Activated CD8-positive, alpha-beta T cell treated with anti-CD3 and anti-CD28 coated beads for 36 hours (primary cell): ENCODE measurements at regions not wholly inside any gene's neighbourhood (a gene's known extent, or its start where the extent isn't known, plus 50 kb on each side); places are given as distances from the start of the nearest gene placed in this dataset.

Source experiments
- ATAC-seq: fragments of 200-7000 bp; cut with Tn5 transposase; one replicate; pipeline ENCODE4 v1.10.0; 2021; ENCODE audit warnings: mild to moderate bottlenecking, moderate library complexity
- CTCF ChIA-PET: fragments of 350-600 bp; sonication (Branson Sonifier 250); formaldehyde crosslinking; loops from one replicate; lab custom pipeline; 2021; ENCODE audit warnings: antibody characterized with exemption; lab: Charles Lee
- POLR2A ChIA-PET: fragments of 350-600 bp; sonication (Branson Sonifier 250); formaldehyde crosslinking; loops from one replicate; lab custom pipeline; 2021; ENCODE audit warnings: antibody characterized with exemption; lab: Charles Lee
- DNase-seq: peaks from one replicate; pipeline ENCODE4 v3.0.0-alpha.2; 2020
- H3K27ac Mint-ChIP-seq: one replicate; pipeline ENCODE4 v1.8.0; 2021; ENCODE audit warnings: mild to moderate bottlenecking, mixed read lengths
- H3K27me3 Mint-ChIP-seq: one replicate; pipeline ENCODE4 v1.8.0; 2021; ENCODE audit warnings: mixed read lengths
- H3K36me3 Mint-ChIP-seq: one replicate; pipeline ENCODE4 v1.8.0; 2021; ENCODE audit warnings: low read depth, mixed read lengths
- H3K4me1 Mint-ChIP-seq: one replicate; pipeline ENCODE4 v1.8.0; 2021; ENCODE audit warnings: low read depth, mixed read lengths
- H3K4me3 Mint-ChIP-seq: one replicate; pipeline ENCODE4 v1.8.0; 2021; ENCODE audit warnings: mild to moderate bottlenecking, moderate library complexity, mixed read lengths
- H3K9me3 Mint-ChIP-seq: one replicate; pipeline ENCODE4 v1.8.0; 2021; ENCODE audit warnings: mixed read lengths
- CTCF ChIP-seq: fragments of 200-600 bp; IDR thresholded peaks from one replicate; pipeline ENCODE4 v1.8.0; 2022; ENCODE audit warnings: antibody characterized with exemption, mild to moderate bottlenecking
- intact Hi-C: fragments of 100-400 bp; cut with micrococcal nuclease; formaldehyde crosslinking; loops from one replicate; pipeline ENCODE4 v1.10.0; 2022

GRCh38 chr4:157803845-157804521, 368.8 kb downstream of the GASK1B start:
- ATAC-seq (no peak), DNase-seq (no peak)
- intact Hi-C loops: no loop called here
- no peak for TF ChIP-seq CTCF
- Mint-ChIP-seq H3K4me3 (no peak overlapping the region), H3K4me1 (no peaks in the 10 kb centered on the region), H3K36me3 (no peaks in the 10 kb centered on the region), H3K27ac (no peak overlapping the region), H3K9me3 (peaks cover 1% of the 10 kb centered on the region), H3K27me3 (no peaks in the 10 kb centered on the region)
- ChIA-PET CTCF (no interaction called here), POLR2A (no interaction called here)

GRCh38 chr4:157803421-157803820, 369.4 kb downstream of the GASK1B start:
- DNase-seq (no peak), ATAC-seq (no peak)
- no peaks in the 10 kb centered on the region for H3K36me3 Mint-ChIP-seq
- H3K9me3 Mint-ChIP-seq: peaks cover 1% of the 10 kb centered on the region
- H3K27ac Mint-ChIP-seq: no peak overlapping the region
- no peak overlapping the region for H3K4me3 Mint-ChIP-seq
- no peaks in the 10 kb centered on the region for H3K27me3 Mint-ChIP-seq
- no peaks in the 10 kb centered on the region for H3K4me1 Mint-ChIP-seq
- no peak for TF ChIP-seq CTCF
- intact Hi-C loops: no loop called here
- CTCF ChIA-PET: no interaction called here
- POLR2A ChIA-PET: no interaction called here

- Mint-ChIP-seq H3K4me3 (no peak overlapping the region), H3K4me1 (no peaks in the 10 kb centered on the region), H3K27ac (no peak overlapping the region), H3K36me3 (no peaks in the 10 kb centered on the region), H3K9me3 (peaks cover 2% of the 10 kb centered on the region), H3K27me3 (no peaks in the 10 kb centered on the region)
- DNase-seq (no peak), ATAC-seq (no peak)
- ChIA-PET POLR2A (no interaction called here), CTCF (no interaction called here)
- intact Hi-C loops: no loop called here
- no peak for TF ChIP-seq CTCF
These were observed 377.3 kb downstream of the GASK1B start for GRCh38 chr4:157795495-157795894.

GRCh38 chr4:157792716-157793115, 380.1 kb downstream of the GASK1B start:
- Mint-ChIP-seq H3K36me3 (no peaks in the 10 kb centered on the region), H3K27ac (no peak overlapping the region), H3K4me1 (no peaks in the 10 kb centered on the region), H3K9me3 (peaks cover 2% of the 10 kb centered on the region), H3K4me3 (no peak overlapping the region), H3K27me3 (no peaks in the 10 kb centered on the region)
- no peak for DNase-seq
- ChIA-PET POLR2A (no interaction called here), CTCF (no interaction called here)
- intact Hi-C loops: no loop called here
- no peak for TF ChIP-seq CTCF
- ATAC-seq: no peak

- intact Hi-C loops: no loop called here
- ChIA-PET POLR2A (no interaction called here), CTCF (no interaction called here)
- Mint-ChIP-seq H3K27ac (no peak overlapping the region), H3K27me3 (no peaks in the 10 kb centered on the region), H3K4me1 (no peaks in the 10 kb centered on the region), H3K36me3 (no peaks in the 10 kb centered on the region), H3K9me3 (no peaks in the 10 kb centered on the region), H3K4me3 (no peak overlapping the region)
- ATAC-seq: no peak
- no peak for DNase-seq
- TF ChIP-seq CTCF: no peak
These were observed 381.6 kb downstream of the GASK1B start for GRCh38 chr4:157791236-157791635.
